ENCODE measurements at regions not wholly inside any gene's neighbourhood (a gene's known extent, or its start where the extent isn't known, plus 50 kb on each side); places are given as distances from the start of the nearest gene placed in this dataset.
"Not testable (repeated sequence)": the region's sequence is repeated elsewhere in the genome, so short reads cannot be mapped to it uniquely, and the experiment has no call there.

DNA sequence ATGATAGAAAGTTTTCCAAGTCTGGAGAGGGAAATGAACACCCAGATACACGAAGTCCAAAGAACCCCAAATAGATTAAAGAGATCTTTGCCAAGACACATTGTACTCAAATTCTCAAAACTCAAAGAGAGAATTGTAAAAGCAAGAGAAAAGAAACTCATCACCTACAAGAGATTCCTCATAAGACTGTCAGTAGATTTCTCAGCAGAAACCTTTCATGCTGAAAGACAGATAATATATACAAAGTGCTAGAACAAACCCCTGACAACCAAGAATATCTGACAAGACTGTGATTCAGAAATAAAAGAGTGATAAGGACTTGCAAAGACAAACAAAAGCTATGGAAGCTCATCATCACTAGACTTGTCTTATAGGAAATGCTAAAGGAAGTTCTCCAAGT is 326.7 kb upstream of the ZNF608 start:
- no peak overlapping the region for H3K4me3 ChIP-seq
- intact Hi-C loops (cut with DNase I; ENCODE audit: low total_unique reads): no loop called here
- no peaks in the 10 kb centered on the region for H3K36me3 ChIP-seq
- TF ChIP-seq, protein P1, sequence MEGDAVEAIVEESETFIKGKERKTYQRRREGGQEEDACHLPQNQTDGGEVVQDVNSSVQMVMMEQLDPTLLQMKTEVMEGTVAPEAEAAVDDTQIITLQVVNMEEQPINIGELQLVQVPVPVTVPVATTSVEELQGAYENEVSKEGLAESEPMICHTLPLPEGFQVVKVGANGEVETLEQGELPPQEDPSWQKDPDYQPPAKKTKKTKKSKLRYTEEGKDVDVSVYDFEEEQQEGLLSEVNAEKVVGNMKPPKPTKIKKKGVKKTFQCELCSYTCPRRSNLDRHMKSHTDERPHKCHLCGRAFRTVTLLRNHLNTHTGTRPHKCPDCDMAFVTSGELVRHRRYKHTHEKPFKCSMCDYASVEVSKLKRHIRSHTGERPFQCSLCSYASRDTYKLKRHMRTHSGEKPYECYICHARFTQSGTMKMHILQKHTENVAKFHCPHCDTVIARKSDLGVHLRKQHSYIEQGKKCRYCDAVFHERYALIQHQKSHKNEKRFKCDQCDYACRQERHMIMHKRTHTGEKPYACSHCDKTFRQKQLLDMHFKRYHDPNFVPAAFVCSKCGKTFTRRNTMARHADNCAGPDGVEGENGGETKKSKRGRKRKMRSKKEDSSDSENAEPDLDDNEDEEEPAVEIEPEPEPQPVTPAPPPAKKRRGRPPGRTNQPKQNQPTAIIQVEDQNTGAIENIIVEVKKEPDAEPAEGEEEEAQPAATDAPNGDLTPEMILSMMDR (IDR thresholded peaks at IDR 0.05): no peak
- no peak for TF ChIP-seq POLR2A (IDR thresholded peaks at IDR 0.05)
- no peak for DNase-seq
- H3K27ac ChIP-seq: no peak overlapping the region
- no peaks in the 10 kb centered on the region for H3K27me3 ChIP-seq
- H3K4me1 ChIP-seq: no peaks in the 10 kb centered on the region
- H3K9me3 ChIP-seq: peaks cover 0 to 17% of the 10 kb centered on the region in 2 donors

DNA sequence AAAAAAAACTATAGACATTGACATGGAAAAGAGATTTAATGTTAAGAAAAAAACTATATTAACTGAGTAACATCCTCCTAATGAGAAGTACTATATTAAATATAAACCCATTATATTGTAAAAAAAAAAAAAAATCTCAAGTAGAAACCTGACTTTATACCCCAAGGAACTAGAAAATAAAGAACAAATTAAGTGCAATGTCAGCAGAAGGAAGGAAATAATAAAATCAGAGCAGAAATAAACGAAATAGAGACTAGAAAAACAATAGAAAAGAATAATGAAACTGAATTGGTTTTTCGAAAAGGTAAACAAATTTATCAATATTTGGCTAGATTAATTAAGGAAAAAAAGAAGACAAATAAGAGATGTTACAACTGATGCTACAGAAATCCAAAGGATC is 329.1 kb upstream of the ZNF608 start:
- Histone ChIP-seq H3K4me1 (no peaks in the 10 kb centered on the region), H3K4me3 (no peak overlapping the region), H3K36me3 (no peaks in the 10 kb centered on the region), H3K27me3 (no peaks in the 10 kb centered on the region), H3K27ac (no peak overlapping the region), H3K9me3 (peaks cover 0 to 17% of the 10 kb centered on the region in 2 donors)
- DNase-seq: no peak
- TF ChIP-seq, protein P1 (IDR thresholded peaks at IDR 0.05): no peak
- TF ChIP-seq POLR2A (IDR thresholded peaks at IDR 0.05): no peak
- intact Hi-C loops (cut with DNase I; ENCODE audit: low total_unique reads): no loop called here

DNA sequence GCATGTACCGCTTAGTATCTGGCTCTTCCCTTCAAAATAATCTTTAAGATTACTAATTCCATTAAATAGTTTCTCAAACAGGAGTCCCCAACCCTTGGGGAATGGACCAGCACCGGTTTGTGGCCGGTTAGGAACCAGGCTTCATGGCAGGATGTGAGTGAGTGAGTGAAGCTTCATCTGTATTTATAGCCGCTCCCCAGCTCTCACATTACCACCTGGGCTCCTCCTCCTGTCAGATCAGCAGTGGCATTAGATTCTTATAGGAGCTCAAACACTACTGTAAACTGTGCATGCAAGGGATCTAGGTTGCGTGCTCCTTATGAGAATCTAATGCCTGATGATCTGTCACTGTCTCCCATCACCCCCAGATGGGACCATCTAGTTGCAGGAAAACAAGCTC is 332.6 kb upstream of the ZNF608 start:
- DNase-seq; H3K36me3 ChIP-seq; H3K27ac ChIP-seq; intact Hi-C loops (cut with DNase I; ENCODE audit: low total_unique reads); H3K9me3 ChIP-seq; H3K4me1 ChIP-seq; H3K4me3 ChIP-seq; H3K27me3 ChIP-seq: not testable (repeated sequence)

DNA sequence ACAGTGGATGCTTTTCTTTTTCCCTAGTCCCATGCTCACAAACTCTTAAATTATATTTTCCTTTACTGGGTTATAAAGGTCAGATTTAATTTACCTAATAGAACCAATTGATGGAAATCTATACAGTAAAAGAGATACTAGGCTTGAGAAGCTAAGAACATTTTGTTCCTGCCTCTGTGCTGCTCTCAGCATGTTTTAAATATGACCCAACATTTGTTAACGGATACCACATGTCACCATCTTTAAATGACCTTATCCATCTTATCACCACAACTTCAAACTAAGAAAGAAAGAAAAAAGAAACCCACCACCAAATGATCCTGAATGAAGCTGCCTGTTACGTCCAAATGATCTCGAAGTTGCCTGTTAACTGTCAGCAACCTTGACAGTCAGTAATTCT is 334.7 kb upstream of the ZNF608 start:
- H3K36me3 ChIP-seq: no peaks in the 10 kb centered on the region
- no peak overlapping the region for H3K27ac ChIP-seq
- no peak for TF ChIP-seq POLR2A (IDR thresholded peaks at IDR 0.05)
- TF ChIP-seq, protein P1 (IDR thresholded peaks at IDR 0.05): no peak
- H3K27me3 ChIP-seq: no peaks in the 10 kb centered on the region
- no peak for DNase-seq
- H3K4me1 ChIP-seq: peaks cover 0 to 4% of the 10 kb centered on the region in 2 donors
- H3K4me3 ChIP-seq: no peak overlapping the region
- intact Hi-C loops (cut with DNase I; ENCODE audit: low total_unique reads): no loop called here
- H3K9me3 ChIP-seq: no peaks in the 10 kb centered on the region

DNA sequence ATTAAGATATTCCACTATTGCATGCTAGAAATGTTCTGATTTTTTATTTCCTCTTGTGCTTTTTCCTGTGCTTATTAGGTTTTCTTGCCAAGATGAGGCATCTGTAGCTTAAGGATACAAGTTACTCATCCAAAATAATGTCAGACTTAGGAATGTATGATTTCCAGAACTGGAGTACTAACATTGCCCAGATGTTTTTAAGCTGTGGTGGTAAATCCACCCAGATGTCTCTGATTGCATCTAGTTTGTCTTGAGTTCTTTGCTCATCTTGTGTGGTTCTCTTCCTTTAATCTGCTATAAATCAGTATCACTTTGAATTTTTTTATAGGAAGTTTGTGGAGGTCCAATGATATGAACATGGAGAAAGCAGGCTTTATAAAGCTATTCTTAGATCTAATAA is 337.5 kb upstream of the ZNF608 start:
- H3K36me3 ChIP-seq: no peaks in the 10 kb centered on the region
- no peak for DNase-seq
- H3K27ac ChIP-seq: peak overlapping the region; percentile 22 to 44
- H3K27me3 ChIP-seq: no peaks in the 10 kb centered on the region
- H3K4me3 ChIP-seq: no peak overlapping the region
- peaks cover 0 to 4% of the 10 kb centered on the region in 2 donors for H3K4me1 ChIP-seq
- no peaks in the 10 kb centered on the region for H3K9me3 ChIP-seq
- TF ChIP-seq, protein P1 (IDR thresholded peaks at IDR 0.05): no peak
- no peak for TF ChIP-seq POLR2A (IDR thresholded peaks at IDR 0.05)
- intact Hi-C loops (cut with DNase I; ENCODE audit: low total_unique reads): no loop called here
